Karpas-422 (cell line): ENCODE measurements at regions not wholly inside any gene's neighbourhood (a gene's known extent, or its start where the extent isn't known, plus 50 kb on each side); places are given as distances from the start of the nearest gene placed in this dataset.

ENCODE experiments used
- DNase-seq: peaks from one replicate; pipeline ENCODE4 v3.0.0-alpha.2; 2015
- H2AFZ ChIP-seq: fragments of 200-600 bp; sonication (generic); 2 replicates; pipeline ENCODE4 v1.6.1; 2014; ENCODE audit warnings: antibody characterized with exemption, low read length, mixed read lengths
- H3K27ac ChIP-seq: fragments of 200-600 bp; sonication (generic); 2 replicates; pipeline ENCODE4 v1.5.1; 2014; ENCODE audit warnings: mild to moderate bottlenecking, low read length, moderate library complexity
- H3K27me3 ChIP-seq: fragments of 200-600 bp; sonication (generic); 2 replicates; pipeline ENCODE4 v1.6.1; 2014; ENCODE audit warnings: low read length, mixed read lengths
- H3K36me3 ChIP-seq: fragments of 200-600 bp; sonication (generic); 2 replicates; pipeline ENCODE4 v1.6.1; 2014; ENCODE audit warnings: low read length, mixed read lengths; ENCODE audit not compliant: insufficient read depth
- H3K4me1 ChIP-seq: fragments of 200-600 bp; sonication (generic); 2 replicates; pipeline ENCODE4 v1.6.1; 2014; ENCODE audit warnings: mild to moderate bottlenecking, low read length, mixed read lengths
- H3K4me2 ChIP-seq: fragments of 200-600 bp; sonication (generic); 2 replicates; pipeline ENCODE4 v1.6.1; 2014; ENCODE audit warnings: low read length, low read depth, mild to moderate bottlenecking; ENCODE audit not compliant: poor library complexity, severe bottlenecking
- H3K4me3 ChIP-seq: fragments of 200-600 bp; sonication (generic); 2 replicates; pipeline ENCODE4 v1.5.1; 2014; ENCODE audit warnings: mild to moderate bottlenecking, antibody characterized with exemption, low read length, mixed read lengths
- H3K79me2 ChIP-seq: fragments of 200-600 bp; sonication (generic); 2 replicates; pipeline ENCODE4 v1.6.1; 2014; ENCODE audit warnings: mild to moderate bottlenecking, low read length, mixed read lengths
- H3K9ac ChIP-seq: fragments of 200-600 bp; sonication (generic); 2 replicates; pipeline ENCODE4 v1.6.0; 2014; ENCODE audit warnings: low read length
- H3K9me2 ChIP-seq: fragments of 200-600 bp; sonication (generic), shearing (Covaris generic); replicated peaks from 2 replicates; pipeline ENCODE4 v1.6.0; 2014; ENCODE audit warnings: mild to moderate bottlenecking, low read length, moderate library complexity; ENCODE audit not compliant: insufficient read depth
- H3K9me3 ChIP-seq: fragments of 300-700, 200-600 bp; sonication (generic); 2 replicates; pipeline ENCODE4 v1.6.1; 2014; ENCODE audit warnings: low read length, mixed read lengths
- H4K20me1 ChIP-seq: fragments of 200-600 bp; sonication (generic); 2 replicates; pipeline ENCODE4 v1.6.1; 2014; ENCODE audit warnings: mild to moderate bottlenecking, antibody characterized with exemption, low read length, low read depth; ENCODE audit not compliant: insufficient read depth

- no peaks in the 10 kb centered on the region for H3K9me3 ChIP-seq
- no peaks in the 10 kb centered on the region for H3K36me3 ChIP-seq
- H3K4me3 ChIP-seq: no peak overlapping the region
- no peak overlapping the region for H2AFZ ChIP-seq
- no peaks in the 10 kb centered on the region for H3K4me1 ChIP-seq
- no peaks in the 10 kb centered on the region for H3K9me2 ChIP-seq
- H3K79me2 ChIP-seq: no peaks in the 10 kb centered on the region
- no peak overlapping the region for H3K9ac ChIP-seq
- no peak for DNase-seq
- H3K4me2 ChIP-seq: no peak overlapping the region
- H4K20me1 ChIP-seq: no peaks in the 10 kb centered on the region
- H3K27ac ChIP-seq: no peak overlapping the region
- H3K27me3 ChIP-seq: no peaks in the 10 kb centered on the region
Measured at GRCh38 chr15:37480482-37480881, 380.1 kb upstream of the MEIS2 start.

GRCh38 chr15:37481126-37481525 is 380.8 kb upstream of the MEIS2 start:
- DNase-seq: no peak
- H3K4me3 ChIP-seq: no peak overlapping the region
- no peaks in the 10 kb centered on the region for H3K4me1 ChIP-seq
- no peaks in the 10 kb centered on the region for H4K20me1 ChIP-seq
- no peak overlapping the region for H2AFZ ChIP-seq
- H3K9ac ChIP-seq: no peak overlapping the region
- H3K9me3 ChIP-seq: no peaks in the 10 kb centered on the region
- H3K79me2 ChIP-seq: no peaks in the 10 kb centered on the region
- H3K27me3 ChIP-seq: no peaks in the 10 kb centered on the region
- no peaks in the 10 kb centered on the region for H3K9me2 ChIP-seq
- no peaks in the 10 kb centered on the region for H3K36me3 ChIP-seq
- H3K27ac ChIP-seq: no peak overlapping the region
- H3K4me2 ChIP-seq: no peak overlapping the region

GRCh38 chr15:37483779-37484178 is 383.4 kb upstream of the MEIS2 start:
- H3K36me3 ChIP-seq: no peaks in the 10 kb centered on the region
- H3K27me3 ChIP-seq: no peaks in the 10 kb centered on the region
- H3K9ac ChIP-seq: no peak overlapping the region
- no peak overlapping the region for H3K4me2 ChIP-seq
- H4K20me1 ChIP-seq: no peaks in the 10 kb centered on the region
- no peaks in the 10 kb centered on the region for H3K9me3 ChIP-seq
- H3K79me2 ChIP-seq: no peaks in the 10 kb centered on the region
- no peak for DNase-seq
- H3K9me2 ChIP-seq: no peaks in the 10 kb centered on the region
- no peaks in the 10 kb centered on the region for H3K4me1 ChIP-seq
- H2AFZ ChIP-seq: no peak overlapping the region
- no peak overlapping the region for H3K27ac ChIP-seq
- H3K4me3 ChIP-seq: no peak overlapping the region

- Histone ChIP-seq H3K27me3 (no peaks in the 10 kb centered on the region), H3K36me3 (no peaks in the 10 kb centered on the region), H2AFZ (no peak overlapping the region), H3K4me2 (no peak overlapping the region), H3K4me1 (no peaks in the 10 kb centered on the region), H3K9me2 (no peaks in the 10 kb centered on the region), H3K4me3 (no peak overlapping the region), H3K9ac (no peak overlapping the region), H4K20me1 (no peaks in the 10 kb centered on the region), H3K79me2 (no peaks in the 10 kb centered on the region), H3K27ac (no peak overlapping the region), H3K9me3 (no peaks in the 10 kb centered on the region)
- no peak for DNase-seq
Measured at GRCh38 chr15:37485056-37485455, 384.7 kb upstream of the MEIS2 start.

- Histone ChIP-seq H3K4me3 (no peak overlapping the region), H3K9ac (no peak overlapping the region), H3K27ac (no peak overlapping the region), H3K36me3 (no peaks in the 10 kb centered on the region), H3K27me3 (no peaks in the 10 kb centered on the region), H3K4me1 (no peaks in the 10 kb centered on the region), H3K9me2 (no peaks in the 10 kb centered on the region), H4K20me1 (no peaks in the 10 kb centered on the region), H3K79me2 (no peaks in the 10 kb centered on the region), H3K9me3 (no peaks in the 10 kb centered on the region), H3K4me2 (no peak overlapping the region), H2AFZ (no peak overlapping the region)
- no peak for DNase-seq
Measured at GRCh38 chr15:37490707-37491106, 390.4 kb upstream of the MEIS2 start.

- Histone ChIP-seq H3K4me2 (no peak overlapping the region), H2AFZ (no peak overlapping the region), H3K4me1 (no peaks in the 10 kb centered on the region), H3K9me2 (no peaks in the 10 kb centered on the region), H3K27me3 (no peaks in the 10 kb centered on the region), H3K4me3 (no peak overlapping the region), H3K9me3 (no peaks in the 10 kb centered on the region; the same call in 1 of the 2 replicates), H3K36me3 (no peaks in the 10 kb centered on the region), H4K20me1 (no peaks in the 10 kb centered on the region), H3K9ac (no peak overlapping the region), H3K27ac (no peak overlapping the region), H3K79me2 (no peaks in the 10 kb centered on the region)
- DNase-seq: no peak
Measured at GRCh38 chr15:37516621-37517020, 416.3 kb upstream of the MEIS2 start.

GRCh38 chr15:37517191-37517895 is 417.0 kb upstream of the MEIS2 start:
- Histone ChIP-seq H3K4me1 (no peaks in the 10 kb centered on the region), H3K4me2 (no peak overlapping the region), H3K79me2 (no peaks in the 10 kb centered on the region), H3K4me3 (no peak overlapping the region), H3K27me3 (no peaks in the 10 kb centered on the region), H3K27ac (no peak overlapping the region), H3K36me3 (no peaks in the 10 kb centered on the region), H2AFZ (no peak overlapping the region), H4K20me1 (no peaks in the 10 kb centered on the region), H3K9me3 (no peaks in the 10 kb centered on the region; the same call in 1 of the 2 replicates), H3K9me2 (no peaks in the 10 kb centered on the region), H3K9ac (no peak overlapping the region)
- DNase-seq: no peak

- peak; percentile 60 for DNase-seq
- no peak overlapping the region for H3K27ac ChIP-seq
- no peak overlapping the region for H2AFZ ChIP-seq
- H3K79me2 ChIP-seq: no peaks in the 10 kb centered on the region
- H3K9me2 ChIP-seq: no peaks in the 10 kb centered on the region
- H3K27me3 ChIP-seq: no peaks in the 10 kb centered on the region
- no peaks in the 10 kb centered on the region for H4K20me1 ChIP-seq
- H3K4me2 ChIP-seq: no peak overlapping the region
- no peaks in the 10 kb centered on the region for H3K4me1 ChIP-seq
- no peaks in the 10 kb centered on the region; the same call in 1 of the 2 replicates for H3K9me3 ChIP-seq
- H3K9ac ChIP-seq: no peak overlapping the region
- no peaks in the 10 kb centered on the region for H3K36me3 ChIP-seq
- H3K4me3 ChIP-seq: no peak overlapping the region
Measured at GRCh38 chr15:37518436-37518835, 416.0 kb upstream of the TMCO5A start.
